GM12878 (cell line): ENCODE measurements at regions not wholly inside any gene's neighbourhood (a gene's known extent, or its start where the extent isn't known, plus 50 kb on each side); places are given as distances from the start of the nearest gene placed in this dataset.

ENCODE experiments used
- ATAC-seq: fragments of 200-7000 bp; cut with Tn5 transposase; 3 replicates; pipeline ENCODE4 v1.9.1; 2020; ENCODE audit warnings: mild to moderate bottlenecking, moderate library complexity
- BruUV-seq: library from RNA; stranded (reverse); fragments of 400-500 nt; replicated peaks from 2 replicates; lab custom pipeline; 2021; lab: Mats Ljungman, UMichigan
- CTCF ChIA-PET: fragments of 300-600 bp; sonication (Branson Sonifier 250); formaldehyde crosslinking; extraction: SDS; loops from one replicate; lab custom pipeline; 2021; ENCODE audit warnings: inconsistent platforms; lab: Yijun Ruan, JAX
- POLR2A ChIA-PET: fragments of 350-600 bp; formaldehyde crosslinking; extraction: SDS; loops from one replicate; lab custom pipeline; 2021; ENCODE audit warnings: inconsistent platforms; lab: Charles Lee
- RAD21 ChIA-PET: fragments of 300-600 bp; sonication (Branson Sonifier 250); formaldehyde crosslinking; loops from one replicate; lab custom pipeline; 2023; ENCODE audit warnings: antibody characterized with exemption; ENCODE audit not compliant: unreplicated experiment; lab: Charles Lee
- SMC1A ChIA-PET: fragments of 300-600 bp; sonication (Branson Sonifier 250); formaldehyde crosslinking; loops from one replicate; lab custom pipeline; 2023; ENCODE audit not compliant: unreplicated experiment, uncharacterized antibody; lab: Charles Lee
- DNase-seq: peaks from one replicate; pipeline ENCODE4 v3.0.0-alpha.2; 2011; ENCODE audit warnings: low read depth, low spot score
- FAIRE-seq: peaks from 3 replicates; lab custom pipeline; 2011; peaks lifted over from hg19 to GRCh38; lab: Jason Lieb, UNC
- H2AFZ ChIP-seq: 2 replicates; pipeline ENCODE4 v1.6.0; 2011; ENCODE audit warnings: low read depth, low read length, control low read depth; ENCODE audit not compliant: control insufficient read depth
- H3K27ac ChIP-seq: 2 replicates; pipeline ENCODE4 v1.5.1; 2011; ENCODE audit warnings: control low read depth; ENCODE audit not compliant: control insufficient read depth, insufficient read depth
- H3K27me3 ChIP-seq, 2 experiments: replicated peaks in 1 of 2; 2 replicates each; pipeline versions ENCODE4 v1.6.0 to v1.6.1; 2011; ENCODE audit warnings: low read length in 1 of 2; ENCODE audit not compliant: control insufficient read depth in 2 of 2, insufficient read depth in 2 of 2
- H3K36me3 ChIP-seq, 2 experiments: 2 replicates each; pipeline ENCODE4 v1.5.1; 2011; ENCODE audit warnings: low read length in 1 of 2; ENCODE audit not compliant: control insufficient read depth in 2 of 2, insufficient read depth in 2 of 2
- H3K4me1 ChIP-seq: 2 replicates; pipeline ENCODE4 v1.6.1; 2011; ENCODE audit warnings: mild to moderate bottlenecking, low read length, moderate library complexity, mixed read lengths; ENCODE audit not compliant: control insufficient read depth, insufficient read depth
- H3K4me2 ChIP-seq: 2 replicates; pipeline ENCODE4 v1.6.0; 2011; ENCODE audit warnings: control low read depth; ENCODE audit not compliant: control insufficient read depth, insufficient read depth
- H3K4me3 ChIP-seq: fragments of 200-600 bp; sonication (generic); 2 replicates; pipeline ENCODE4 v1.5.1; 2016
- H3K79me2 ChIP-seq: 2 replicates; pipeline ENCODE4 v1.6.0; 2011; ENCODE audit warnings: low read length; ENCODE audit not compliant: control insufficient read depth, insufficient read depth
- H3K9ac ChIP-seq: 2 replicates; pipeline ENCODE4 v1.8.0; 2011; ENCODE audit warnings: low read length, control low read depth, mixed read lengths; ENCODE audit not compliant: control insufficient read depth, insufficient read depth
- H3K9me3 ChIP-seq: replicated peaks from 3 replicates; pipeline ENCODE4 v1.5.1; 2011; ENCODE audit warnings: mild to moderate bottlenecking, low read length; ENCODE audit not compliant: control insufficient read depth, insufficient read depth
- H4K20me1 ChIP-seq: 2 replicates; pipeline ENCODE4 v1.6.0; 2011; ENCODE audit not compliant: control insufficient read depth, insufficient read depth
- CBX5 ChIP-seq: sonication (generic); IDR thresholded peaks from 2 replicates; pipeline ENCODE4 v1.6.1; 2016; ENCODE audit warnings: low read depth, moderate library complexity, mild to moderate bottlenecking, inconsistent platforms
- CHD2 ChIP-seq: IDR thresholded peaks from 2 replicates; pipeline ENCODE4 v1.6.1; 2011; ENCODE audit warnings: low read depth, low read length, improper control_type of control experiment, borderline replicate concordance
- NFIC ChIP-seq: IDR thresholded peaks from 2 replicates; pipeline ENCODE4 v1.6.1; 2012; ENCODE audit warnings: low read depth, mild to moderate bottlenecking, inconsistent platforms, low read length, moderate library complexity
- PAX8 ChIP-seq: fragments of 450-650 bp; IDR thresholded peaks from 2 replicates; pipeline ENCODE4 v1.6.1; 2017; ENCODE audit warnings: mild to moderate bottlenecking, moderate library complexity
- POLR2AphosphoS5 ChIP-seq: IDR thresholded peaks from 2 replicates; pipeline ENCODE4 v1.6.1; 2011; ENCODE audit warnings: mild to moderate bottlenecking, low read length, inconsistent platforms
- RFX5 ChIP-seq: IDR thresholded peaks from 2 replicates; pipeline ENCODE4 v1.6.1; 2011; ENCODE audit warnings: low read depth, low read length, improper control_type of control experiment
- RUNX3 ChIP-seq: IDR thresholded peaks from 2 replicates; pipeline ENCODE4 v1.6.1; 2012; ENCODE audit warnings: low read length, inconsistent platforms
- SMARCA5 ChIP-seq: fragments of 450-650 bp; IDR thresholded peaks from 2 replicates; pipeline ENCODE4 v1.6.1; 2017; ENCODE audit warnings: mild to moderate bottlenecking
- TBL1XR1 ChIP-seq: IDR thresholded peaks from 2 replicates; pipeline ENCODE4 v1.6.1; 2012; ENCODE audit warnings: low read depth, low read length, improper control_type of control experiment
- YBX1 ChIP-seq: fragments of 450-650 bp; IDR thresholded peaks from 2 replicates; pipeline ENCODE4 v1.6.1; 2016; ENCODE audit warnings: antibody characterized with exemption
- WGBS: methylation state at CpG from one replicate; pipeline ENCODE4 v1.1.6; 2016; ENCODE audit warnings: low lambda C conversion rate; ENCODE audit not compliant: insufficient replicate concordance, insufficient coverage; ENCODE audit errors: missing lambda C conversion rate; 5-methylcytosine and 5-hydroxymethylcytosine counted together
- in situ Hi-C: fragments of 300-500 bp; cut with MboI; formaldehyde crosslinking; loops from 9 replicates; pipeline ENCODE4 v1.14.3; 2018; ENCODE audit warnings: mixed read lengths
- intact Hi-C: fragments of 100-400 bp; cut with micrococcal nuclease; formaldehyde crosslinking; loops from one replicate; pipeline ENCODE4 v1.14.2; 2022; ENCODE audit not compliant: unreplicated experiment

- 50% methylated on average over 1 of the region's 1 CpG for WGBS
- POLR2A ChIA-PET, result no interaction called here
- intact Hi-C loops, result no loop called here
These were observed 144.1 kb upstream of the MIR17HG start for GRCh38 chr13:91203430-91203829.

DNA sequence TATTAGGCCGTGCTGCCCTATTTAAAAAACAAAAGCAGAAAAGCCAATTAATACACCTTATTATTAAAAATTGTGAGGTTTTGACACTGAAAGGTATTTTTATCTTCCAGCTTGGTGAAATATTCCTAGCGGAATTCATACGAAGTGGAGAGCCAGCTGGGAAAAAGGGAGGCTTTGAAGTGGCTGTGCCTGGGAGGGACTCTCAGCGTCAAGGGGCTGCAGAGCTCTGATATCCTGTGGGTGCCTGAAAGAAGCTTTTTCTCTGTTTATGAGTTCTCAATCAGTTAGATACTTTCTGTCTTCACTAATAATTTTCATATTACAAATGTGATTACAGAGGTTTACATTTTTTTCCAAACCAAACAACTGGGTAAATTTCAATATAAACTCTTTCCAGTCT, 140.2 kb upstream of the MIR17HG start:
- H3K4me2 ChIP-seq, result no peak overlapping the region
- DNase-seq, result no peak
- no peaks in the 10 kb centered on the region for H3K36me3 ChIP-seq
- no peak overlapping the region for H2AFZ ChIP-seq
- in situ Hi-C loops, result no loop called here
- ChIA-PET POLR2A (no interaction called here), SMC1A (no interaction called here), CTCF (no interaction called here), RAD21 (no interaction called here)
- no peaks in the 10 kb centered on the region for H3K27me3 ChIP-seq
- H3K27ac ChIP-seq, result no peak overlapping the region
- no peak for TF ChIP-seq YBX1
- no peak for TF ChIP-seq NFIC
- TF ChIP-seq CHD2, result no peak
- no peak for TF ChIP-seq PAX8
- no peak for TF ChIP-seq RFX5
- TF ChIP-seq CBX5, result no peak
- no peak for TF ChIP-seq RUNX3
- no peak for TF ChIP-seq TBL1XR1
- no peak for FAIRE-seq
- ATAC-seq, result no peak
- H3K4me3 ChIP-seq, result no peak overlapping the region
- WGBS, result 36% methylated on average over 4 of the region's 4 CpGs
- H3K9ac ChIP-seq, result no peak overlapping the region
- intact Hi-C loops, result no loop called here
- H3K4me1 ChIP-seq, result no peaks in the 10 kb centered on the region
- no TSS peak for BruUV-seq
- H4K20me1 ChIP-seq, result no peaks in the 10 kb centered on the region
- H3K9me3 ChIP-seq, result no peaks in the 10 kb centered on the region
- H3K79me2 ChIP-seq, result no peaks in the 10 kb centered on the region

More at GRCh38 chr13:91203430-91203829, 144.1 kb upstream of the MIR17HG start:
- H2AFZ ChIP-seq, result no peak overlapping the region
- H3K4me2 ChIP-seq, result no peak overlapping the region
- no peaks in the 10 kb centered on the region for H3K4me1 ChIP-seq
- DNase-seq, result no peak
- BruUV-seq, result no TSS peak
- in situ Hi-C loops, result no loop called here
- no peak for TF ChIP-seq POLR2AphosphoS5
- TF ChIP-seq SMARCA5, result no peak
- H3K27ac ChIP-seq, result no peak overlapping the region
- ATAC-seq, result no peak
- no peaks in the 10 kb centered on the region for H3K79me2 ChIP-seq
- ChIA-PET RAD21 (no interaction called here), CTCF (no interaction called here), SMC1A (no interaction called here)
- no peaks in the 10 kb centered on the region for H3K36me3 ChIP-seq
- no peaks in the 10 kb centered on the region for H3K9me3 ChIP-seq
- FAIRE-seq, result no peak
- H4K20me1 ChIP-seq, result no peaks in the 10 kb centered on the region
- H3K4me3 ChIP-seq, result no peak overlapping the region
- no peaks in the 10 kb centered on the region for H3K27me3 ChIP-seq
- H3K9ac ChIP-seq, result no peak overlapping the region
